Stomach smooth muscle (tissue), 2 donors: ENCODE measurements at regions not wholly inside any gene's neighbourhood (a gene's known extent, or its start where the extent isn't known, plus 50 kb on each side); places are given as distances from the start of the nearest gene placed in this dataset.

Experiments
- H3K27ac ChIP-seq: one replicate; pipeline ENCODE4 v1.7.0; 2013; ENCODE audit warnings: mild to moderate bottlenecking, low read length, inconsistent platforms
- H3K27me3 ChIP-seq, 2 donors: one replicate each; pipeline ENCODE4 v1.7.0; 2013; ENCODE audit warnings: low read length in 2 of 2; ENCODE audit not compliant: insufficient read depth in 2 of 2, control insufficient read depth in 1 of 2
- H3K36me3 ChIP-seq, 2 donors: one replicate each; pipeline ENCODE4 v1.7.0; 2013; ENCODE audit warnings: low read length in 2 of 2; ENCODE audit not compliant: control insufficient read depth in 2 of 2, insufficient read depth in 2 of 2
- H3K4me1 ChIP-seq: one replicate; pipeline ENCODE4 v1.7.0; 2013; ENCODE audit warnings: low read length; ENCODE audit not compliant: control insufficient read depth, insufficient read depth
- H3K4me3 ChIP-seq, 2 donors: one replicate each; pipeline ENCODE4 v1.7.0; 2013; ENCODE audit warnings: low read length in 2 of 2
- H3K9ac ChIP-seq, 2 donors: one replicate each; pipeline ENCODE4 v1.7.0; 2013; ENCODE audit warnings: low read length in 2 of 2, mild to moderate bottlenecking in 1 of 2
- H3K9me3 ChIP-seq, 2 donors: one replicate each; pipeline ENCODE4 v1.7.0; 2013; ENCODE audit warnings: low read length in 2 of 2; ENCODE audit not compliant: control insufficient read depth in 2 of 2
- donor health status: healthy.
- donor health status: Pancreatic carcinoma.

GRCh38 chr6:43970068-43970912, 157.0 kb downstream of the MRPL14 start:
- Histone ChIP-seq H3K27ac (no peak overlapping the region), H3K4me3 (no peak overlapping the region), H3K9ac (no peak overlapping the region), H3K36me3 (no peaks in the 10 kb centered on the region), H3K4me1 (peaks cover 26% of the 10 kb centered on the region), H3K27me3 (no peaks in the 10 kb centered on the region), H3K9me3 (no peaks in the 10 kb centered on the region)

GRCh38 chr6:43969158-43969981, 157.9 kb downstream of the MRPL14 start:
- Histone ChIP-seq H3K4me1 (peaks cover 26% of the 10 kb centered on the region), H3K9ac (no peak overlapping the region), H3K27me3 (no peaks in the 10 kb centered on the region), H3K27ac (no peak overlapping the region), H3K4me3 (no peak overlapping the region), H3K9me3 (no peaks in the 10 kb centered on the region), H3K36me3 (no peaks in the 10 kb centered on the region)

- peaks cover 22% of the 10 kb centered on the region for H3K4me1 ChIP-seq
- H3K36me3 ChIP-seq = no peaks in the 10 kb centered on the region
- H3K9me3 ChIP-seq = no peaks in the 10 kb centered on the region
- no peak overlapping the region for H3K4me3 ChIP-seq
- no peaks in the 10 kb centered on the region for H3K27me3 ChIP-seq
- no peak overlapping the region for H3K9ac ChIP-seq
- H3K27ac ChIP-seq = no peak overlapping the region
These were observed 158.9 kb downstream of the MRPL14 start for GRCh38 chr6:43968110-43968965.

GRCh38 chr6:43967719-43968091, 159.5 kb downstream of the MRPL14 start:
- Histone ChIP-seq H3K4me3 (no peak overlapping the region), H3K36me3 (no peaks in the 10 kb centered on the region), H3K27me3 (no peaks in the 10 kb centered on the region), H3K4me1 (peaks cover 17% of the 10 kb centered on the region), H3K9me3 (no peaks in the 10 kb centered on the region), H3K27ac (no peak overlapping the region), H3K9ac (no peak overlapping the region)

- Histone ChIP-seq H3K9me3 (no peaks in the 10 kb centered on the region), H3K4me3 (no peak overlapping the region), H3K9ac (no peak overlapping the region), H3K36me3 (no peaks in the 10 kb centered on the region), H3K4me1 (peaks cover 11% of the 10 kb centered on the region), H3K27ac (no peak overlapping the region), H3K27me3 (no peaks in the 10 kb centered on the region)
These were observed 160.2 kb downstream of the MRPL14 start for GRCh38 chr6:43966853-43967718.

GRCh38 chr6:43966374-43966658, 160.9 kb downstream of the MRPL14 start:
- H3K27ac ChIP-seq = no peak overlapping the region

GRCh38 chr6:43965628-43966373, 161.5 kb downstream of the MRPL14 start:
- H3K27ac ChIP-seq = no peak overlapping the region
- H3K36me3 ChIP-seq = no peaks in the 10 kb centered on the region
- H3K9ac ChIP-seq = no peak overlapping the region
- no peaks in the 10 kb centered on the region for H3K4me1 ChIP-seq
- H3K27me3 ChIP-seq = no peaks in the 10 kb centered on the region
- H3K4me3 ChIP-seq = no peak overlapping the region
- no peaks in the 10 kb centered on the region for H3K9me3 ChIP-seq

More at GRCh38 chr6:43966374-43966658, 160.9 kb downstream of the MRPL14 start:
- Histone ChIP-seq H3K36me3 (no peaks in the 10 kb centered on the region), H3K9ac (no peak overlapping the region), H3K4me1 (peaks cover 4% of the 10 kb centered on the region), H3K4me3 (no peak overlapping the region), H3K27me3 (no peaks in the 10 kb centered on the region), H3K9me3 (no peaks in the 10 kb centered on the region)

GRCh38 chr6:43964659-43965570, 162.3 kb downstream of the MRPL14 start:
- Histone ChIP-seq H3K4me1 (no peaks in the 10 kb centered on the region), H3K27me3 (no peaks in the 10 kb centered on the region), H3K9ac (no peak overlapping the region), H3K4me3 (no peak overlapping the region), H3K27ac (no peak overlapping the region), H3K36me3 (no peaks in the 10 kb centered on the region), H3K9me3 (no peaks in the 10 kb centered on the region)
